ENCODE measurements at regions not wholly inside any gene's neighbourhood (a gene's known extent, or its start where the extent isn't known, plus 50 kb on each side); places are given as distances from the start of the nearest gene placed in this dataset.

- FAIRE-seq, result no peak
- DNase-seq (ENCODE audit: insufficient read length, low spot score), result no peak
- no peak for TF ChIP-seq POLR2A (IDR thresholded peaks at IDR 0.05; ENCODE audit: low read depth, low read length)
Measured at GRCh38 chr17:33521784-33522183, 228.7 kb upstream of the ASIC2 start.

DNA sequence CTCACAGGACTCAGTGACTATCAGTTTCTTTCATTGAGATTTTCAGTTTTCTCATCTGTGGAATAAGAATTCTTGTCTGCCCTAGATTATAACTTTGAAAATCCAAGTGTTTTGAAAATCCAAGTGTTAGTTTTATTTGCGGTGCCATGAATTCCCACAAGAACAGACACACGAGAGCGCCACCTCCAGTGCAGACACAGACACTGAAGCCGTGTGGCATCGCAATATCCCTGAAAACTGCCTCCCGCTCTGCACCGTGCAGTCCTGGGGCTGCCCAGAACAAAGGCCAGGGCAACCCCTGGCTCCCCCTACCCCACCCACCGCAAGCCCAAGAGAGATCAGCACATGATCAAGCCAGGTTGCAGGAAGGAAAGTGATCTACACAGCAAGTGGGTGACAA lies 229.5 kb upstream of the ASIC2 start:
- no peak for DNase-seq (ENCODE audit: insufficient read length, low spot score)
- no peak for FAIRE-seq

GRCh38 chr17:33523577-33523981 lies 230.5 kb upstream of the ASIC2 start:
- DNase-seq (ENCODE audit: insufficient read length, low spot score) (no peak), FAIRE-seq (no peak)
- no peak for TF ChIP-seq POLR2A (IDR thresholded peaks at IDR 0.05; ENCODE audit: low read depth, low read length)

More for the DNA sequence above, 229.5 kb upstream of the ASIC2 start:
- TF ChIP-seq POLR2A (IDR thresholded peaks at IDR 0.05; ENCODE audit: low read depth, low read length), result no peak

GRCh38 chr17:33525186-33525585 lies 232.1 kb upstream of the ASIC2 start:
- FAIRE-seq, result no peak
- no peak for TF ChIP-seq POLR2A (IDR thresholded peaks at IDR 0.05; ENCODE audit: low read depth, low read length)

GRCh38 chr17:33526717-33527116 lies 233.6 kb upstream of the ASIC2 start:
- no peak for TF ChIP-seq POLR2A (IDR thresholded peaks at IDR 0.05; ENCODE audit: low read depth, low read length)
- FAIRE-seq (no peak), DNase-seq (ENCODE audit: insufficient read length, low spot score) (no peak)

More at GRCh38 chr17:33525186-33525585, 232.1 kb upstream of the ASIC2 start:
- no peak for DNase-seq (ENCODE audit: insufficient read length, low spot score)

- FAIRE-seq (no peak), DNase-seq (ENCODE audit: insufficient read length, low spot score) (no peak)
- no peak for TF ChIP-seq POLR2A (IDR thresholded peaks at IDR 0.05; ENCODE audit: low read depth, low read length)
Measured at GRCh38 chr17:33527290-33527689, 234.2 kb upstream of the ASIC2 start.

GRCh38 chr17:33528846-33529245 lies 235.8 kb upstream of the ASIC2 start:
- no peak for FAIRE-seq

DNA sequence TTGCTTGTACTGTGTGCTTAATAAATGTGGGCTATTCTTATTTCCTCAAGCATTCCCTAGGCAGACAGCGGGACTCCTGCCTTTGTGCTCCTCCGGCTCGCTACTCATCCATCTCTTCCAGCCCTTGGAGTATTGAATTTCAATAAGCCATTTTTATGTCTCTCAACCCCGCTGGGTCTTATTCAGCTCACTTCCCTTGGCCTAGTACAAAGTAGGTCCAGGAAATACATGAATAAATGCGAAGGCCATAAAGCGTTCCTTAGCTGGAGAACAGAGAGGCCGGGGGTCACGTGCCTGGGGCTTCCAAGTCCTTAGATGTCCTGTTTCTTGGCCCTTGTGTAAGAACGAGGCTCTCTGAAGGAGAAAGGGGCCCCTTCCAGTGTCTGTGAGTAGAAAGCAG lies 236.7 kb upstream of the ASIC2 start:
- TF ChIP-seq POLR2A (IDR thresholded peaks at IDR 0.05; ENCODE audit: low read depth, low read length), result no peak
- FAIRE-seq, result no peak
- no peak for DNase-seq (ENCODE audit: insufficient read length, low spot score)

More at GRCh38 chr17:33528846-33529245, 235.8 kb upstream of the ASIC2 start:
- TF ChIP-seq POLR2A (IDR thresholded peaks at IDR 0.05; ENCODE audit: low read depth, low read length), result no peak
- no peak for DNase-seq (ENCODE audit: insufficient read length, low spot score)

- no peak for DNase-seq (ENCODE audit: insufficient read length, low spot score)
- no peak for FAIRE-seq
- TF ChIP-seq POLR2A (IDR thresholded peaks at IDR 0.05; ENCODE audit: low read depth, low read length), result no peak
Measured at GRCh38 chr17:33531311-33531710, 238.2 kb upstream of the ASIC2 start.

GRCh38 chr17:33534087-33534486 lies 241.0 kb upstream of the ASIC2 start:
- DNase-seq (ENCODE audit: insufficient read length, low spot score) (no peak), FAIRE-seq (no peak)
- no peak for TF ChIP-seq POLR2A (IDR thresholded peaks at IDR 0.05; ENCODE audit: low read depth, low read length)

DNA sequence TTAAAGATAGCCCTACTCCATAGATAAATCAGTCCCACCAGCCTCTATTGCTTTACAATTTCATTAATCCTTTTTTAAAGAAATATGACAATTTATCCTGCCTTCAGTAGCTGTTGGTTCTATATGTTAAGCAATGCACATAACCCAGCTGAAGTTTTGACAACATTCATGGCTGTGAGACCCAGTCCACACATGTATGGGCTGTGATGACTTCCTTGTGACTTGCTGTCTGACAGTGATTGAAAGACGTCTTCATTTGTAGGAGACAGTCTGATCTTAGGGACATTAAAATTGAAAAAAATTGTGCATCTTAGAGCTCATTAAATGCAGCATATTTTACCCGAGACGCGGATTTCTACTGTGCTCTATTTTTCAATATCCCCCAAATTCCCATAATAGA lies 252.0 kb upstream of the ASIC2 start:
- FAIRE-seq (no peak), DNase-seq (ENCODE audit: insufficient read length, low spot score) (no peak)
- no peak for TF ChIP-seq POLR2A (IDR thresholded peaks at IDR 0.05; ENCODE audit: low read depth, low read length)

DNA sequence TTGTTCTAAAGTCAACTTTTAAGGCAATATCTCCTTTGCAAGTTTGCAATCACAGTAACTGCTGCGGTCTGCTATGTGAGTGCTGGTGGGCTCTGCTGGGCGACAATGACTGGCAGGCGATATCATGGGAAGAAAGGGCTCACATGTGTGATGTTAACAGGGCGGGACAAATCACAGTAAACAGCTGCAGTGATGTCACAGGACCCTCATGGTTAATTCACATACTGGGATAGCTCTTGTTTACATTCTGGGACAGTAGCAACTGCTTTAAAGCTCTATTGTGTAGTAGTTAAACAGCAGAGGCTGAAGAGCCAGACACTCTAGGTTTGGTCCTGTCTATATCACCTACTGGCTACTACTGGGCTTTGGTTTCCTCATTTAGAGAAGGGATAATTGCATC lies 257.2 kb upstream of the ASIC2 start:
- DNase-seq (ENCODE audit: insufficient read length, low spot score) (no peak), FAIRE-seq (no peak)
- TF ChIP-seq POLR2A (IDR thresholded peaks at IDR 0.05; ENCODE audit: low read depth, low read length), result no peak

DNA sequence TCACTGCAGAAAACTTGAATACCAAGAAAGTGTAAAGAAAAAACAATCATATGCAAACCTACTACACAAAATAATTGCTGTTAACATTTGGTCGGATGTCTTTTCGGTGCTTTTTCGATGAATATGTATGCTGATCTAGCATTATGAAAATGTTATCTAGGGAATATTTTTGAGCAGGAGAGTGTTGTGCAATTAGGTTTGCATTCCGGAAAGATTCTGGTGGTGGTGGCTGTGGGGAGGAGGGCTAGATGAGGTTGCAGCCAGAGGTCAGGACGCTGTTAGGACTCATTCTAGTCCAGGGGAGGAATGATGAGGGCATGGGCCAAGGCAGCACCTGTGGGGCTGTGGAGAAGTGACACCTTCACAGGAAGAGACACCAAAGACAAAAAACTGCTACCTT lies 258.0 kb upstream of the ASIC2 start:
- TF ChIP-seq POLR2A (IDR thresholded peaks at IDR 0.05; ENCODE audit: low read depth, low read length), result no peak
- DNase-seq (ENCODE audit: insufficient read length, low spot score) (no peak), FAIRE-seq (no peak)

GRCh38 chr17:33551911-33552310 lies 258.8 kb upstream of the ASIC2 start:
- TF ChIP-seq POLR2A (IDR thresholded peaks at IDR 0.05; ENCODE audit: low read depth, low read length), result no peak
- FAIRE-seq (no peak), DNase-seq (ENCODE audit: insufficient read length, low spot score) (no peak)

DNA sequence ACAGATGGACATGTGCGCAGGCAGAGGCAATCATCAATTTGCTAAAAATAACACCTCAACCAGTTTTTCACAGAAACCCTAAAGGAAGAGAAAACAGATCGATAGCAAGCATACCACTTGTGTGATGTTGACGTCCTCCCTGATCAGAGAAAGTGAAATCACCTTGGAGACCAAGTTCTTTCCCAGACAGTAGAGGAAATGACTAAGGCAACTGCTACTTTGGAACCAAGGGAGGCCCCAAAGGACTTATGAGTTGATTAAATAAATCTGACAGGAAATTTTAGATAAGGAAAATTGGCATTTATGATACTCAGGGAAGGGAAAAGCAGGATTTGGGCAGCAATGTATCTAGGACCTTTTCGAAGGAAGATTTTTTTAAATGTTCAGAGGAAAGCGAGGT lies 267.1 kb upstream of the ASIC2 start:
- DNase-seq (ENCODE audit: insufficient read length, low spot score) (no peak), FAIRE-seq (no peak)
- TF ChIP-seq POLR2A (IDR thresholded peaks at IDR 0.05; ENCODE audit: low read depth, low read length), result no peak

- DNase-seq (ENCODE audit: insufficient read length, low spot score), result no peak
- FAIRE-seq, result no peak
- no peak for TF ChIP-seq POLR2A (IDR thresholded peaks at IDR 0.05; ENCODE audit: low read depth, low read length)
Measured at GRCh38 chr17:33560871-33561270, 267.8 kb upstream of the ASIC2 start.
